Dendritic cell treated with granulocyte-macrophage colony-stimulating factor and Interleukin-4, amounts not matched to agents 40 ng/mL and 50 ng/mL, for 4 days (primary cell): ENCODE measurements at regions not wholly inside any gene's neighbourhood (a gene's known extent, or its start where the extent isn't known, plus 50 kb on each side); places are given as distances from the start of the nearest gene placed in this dataset.

ENCODE experiments used
- H3K27ac Mint-ChIP-seq: one replicate; pipeline ENCODE4 v1.8.0; 2022; ENCODE audit warnings: mild to moderate bottlenecking, mixed read lengths
- H3K27me3 Mint-ChIP-seq: one replicate; pipeline ENCODE4 v1.8.0; 2022; ENCODE audit warnings: mild to moderate bottlenecking, mixed read lengths
- H3K36me3 Mint-ChIP-seq: one replicate; pipeline ENCODE4 v1.8.0; 2022; ENCODE audit warnings: low read depth, mixed read lengths
- H3K4me1 Mint-ChIP-seq: one replicate; pipeline ENCODE4 v1.8.0; 2022; ENCODE audit warnings: low read depth, mixed read lengths
- H3K4me3 Mint-ChIP-seq: one replicate; pipeline ENCODE4 v1.8.0; 2022; ENCODE audit warnings: mild to moderate bottlenecking, moderate library complexity, mixed read lengths
- H3K9me3 Mint-ChIP-seq: one replicate; pipeline ENCODE4 v1.8.0; 2022; ENCODE audit warnings: mixed read lengths
- intact Hi-C: fragments of 100-400 bp; cut with micrococcal nuclease; formaldehyde crosslinking; loops from one replicate; pipeline ENCODE4 v1.15.0; 2022

DNA sequence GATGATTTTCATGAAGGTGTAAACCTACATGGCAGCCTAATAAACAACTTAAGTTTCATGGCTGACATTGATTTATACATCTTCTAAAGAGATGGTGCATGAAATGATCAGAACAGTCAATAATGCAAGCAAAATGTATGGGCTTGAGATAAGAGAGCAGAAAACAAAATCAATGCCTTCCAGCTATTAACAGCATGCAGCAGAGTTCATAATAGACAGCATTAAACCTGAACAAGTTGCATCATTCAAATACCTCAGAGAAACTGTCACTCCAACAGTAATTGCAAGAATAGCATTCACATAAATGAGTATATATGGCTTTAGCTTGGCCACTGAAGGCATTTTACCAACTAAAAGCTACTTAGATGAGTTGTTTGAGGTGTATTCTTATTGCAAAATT lies 319.6 kb upstream of the ARID1B start:
- H3K4me3 Mint-ChIP-seq: no peak overlapping the region
- intact Hi-C loops: no loop called here
- H3K9me3 Mint-ChIP-seq: peaks cover 8% of the 10 kb centered on the region
- no peaks in the 10 kb centered on the region for H3K36me3 Mint-ChIP-seq
- no peak overlapping the region for H3K27ac Mint-ChIP-seq
- no peaks in the 10 kb centered on the region for H3K27me3 Mint-ChIP-seq
- H3K4me1 Mint-ChIP-seq: peaks cover 5% of the 10 kb centered on the region

DNA sequence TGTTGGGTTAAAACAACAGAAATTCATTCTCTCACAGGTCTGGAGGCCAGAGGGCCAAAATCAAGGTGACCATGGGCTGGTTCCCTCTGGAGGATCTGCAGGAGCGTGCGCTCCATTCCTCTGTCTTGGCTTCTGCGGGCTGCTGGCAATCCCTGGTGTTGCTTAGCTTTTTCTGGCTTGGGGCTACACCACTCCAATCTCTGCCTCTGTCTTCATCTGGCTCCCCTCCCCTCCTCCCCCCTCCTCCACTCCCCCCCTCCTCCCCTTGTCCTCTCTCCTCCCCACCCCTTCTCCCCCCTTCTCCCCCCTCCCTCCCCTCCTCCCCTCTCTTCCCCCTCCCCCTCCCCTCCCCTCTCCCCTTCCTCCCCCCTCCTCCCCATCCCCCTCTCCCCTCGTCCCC lies 321.3 kb upstream of the ARID1B start:
- intact Hi-C loops: no loop called here
- Mint-ChIP-seq H3K9me3 (peaks cover 8% of the 10 kb centered on the region), H3K4me1 (peaks cover 5% of the 10 kb centered on the region), H3K27me3 (no peaks in the 10 kb centered on the region), H3K36me3 (no peaks in the 10 kb centered on the region), H3K27ac (no peak overlapping the region), H3K4me3 (no peak overlapping the region)

DNA sequence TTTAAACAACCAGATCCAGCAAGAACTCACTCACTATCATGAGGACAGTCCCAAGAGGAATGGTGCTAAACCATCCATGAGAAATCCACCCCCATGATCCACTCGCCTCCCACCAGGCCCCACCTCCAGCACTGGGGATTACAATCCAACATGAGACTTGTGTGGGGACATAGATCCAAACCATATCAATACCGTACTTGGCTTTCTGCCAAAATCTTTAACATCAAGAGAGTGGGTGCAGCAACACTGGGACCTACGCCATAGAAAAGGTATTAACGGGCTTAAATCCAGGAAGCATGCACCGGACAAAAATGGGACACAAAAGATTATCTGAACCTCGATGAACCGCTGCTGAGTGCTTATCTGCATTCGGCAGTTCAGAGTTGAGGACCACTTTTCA lies 322.3 kb upstream of the ARID1B start:
- H3K36me3 Mint-ChIP-seq: no peaks in the 10 kb centered on the region
- H3K4me3 Mint-ChIP-seq: no peak overlapping the region
- peaks cover 5% of the 10 kb centered on the region for H3K4me1 Mint-ChIP-seq
- peaks cover 8% of the 10 kb centered on the region for H3K9me3 Mint-ChIP-seq
- intact Hi-C loops: no loop called here
- no peak overlapping the region for H3K27ac Mint-ChIP-seq
- H3K27me3 Mint-ChIP-seq: no peaks in the 10 kb centered on the region

DNA sequence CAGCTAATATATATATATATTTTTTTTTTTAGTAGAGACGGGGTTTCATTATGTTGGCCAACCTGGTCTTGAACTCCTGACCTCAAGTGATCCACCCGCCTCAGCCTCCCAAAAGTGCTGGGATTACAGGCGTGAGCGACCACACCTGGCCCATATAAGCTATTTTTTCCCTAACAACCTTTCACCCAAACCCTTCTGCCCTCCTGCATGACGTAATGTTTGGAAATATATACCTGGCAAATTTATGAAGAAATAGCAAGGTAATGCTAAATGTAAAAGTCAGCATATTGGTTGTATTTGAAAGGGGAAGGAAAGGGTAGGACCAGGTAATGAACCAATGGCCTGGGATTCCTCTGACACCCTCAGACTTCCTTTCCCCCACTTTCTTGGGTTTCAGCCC lies 325.5 kb upstream of the ARID1B start:
- Mint-ChIP-seq H3K36me3 (no peaks in the 10 kb centered on the region), H3K27ac (no peak overlapping the region), H3K9me3 (peaks cover 8% of the 10 kb centered on the region), H3K4me1 (no peaks in the 10 kb centered on the region), H3K4me3 (no peak overlapping the region), H3K27me3 (no peaks in the 10 kb centered on the region)
- intact Hi-C loops: no loop called here

DNA sequence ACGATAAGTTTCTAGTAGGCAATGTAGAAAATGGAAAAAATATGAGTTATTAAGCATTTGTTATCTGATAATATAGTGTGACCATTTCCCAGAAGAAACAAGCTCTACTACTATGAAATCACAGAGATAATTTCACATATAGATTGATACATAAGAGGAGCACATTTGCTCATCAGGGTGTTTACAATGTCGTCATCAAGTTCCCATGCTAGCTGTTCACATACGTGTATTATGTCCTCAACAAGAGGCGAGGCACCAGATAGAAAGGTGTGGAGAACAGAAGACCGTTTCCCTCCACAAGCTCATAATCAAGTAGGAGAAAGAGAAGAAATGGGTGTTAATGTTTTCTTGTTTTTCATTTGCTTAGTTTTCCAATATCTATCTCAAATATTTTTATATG lies 326.1 kb upstream of the ARID1B start:
- Mint-ChIP-seq H3K9me3 (peaks cover 8% of the 10 kb centered on the region), H3K27me3 (no peaks in the 10 kb centered on the region), H3K4me3 (no peak overlapping the region), H3K36me3 (no peaks in the 10 kb centered on the region), H3K4me1 (no peaks in the 10 kb centered on the region), H3K27ac (no peak overlapping the region)
- intact Hi-C loops: no loop called here

DNA sequence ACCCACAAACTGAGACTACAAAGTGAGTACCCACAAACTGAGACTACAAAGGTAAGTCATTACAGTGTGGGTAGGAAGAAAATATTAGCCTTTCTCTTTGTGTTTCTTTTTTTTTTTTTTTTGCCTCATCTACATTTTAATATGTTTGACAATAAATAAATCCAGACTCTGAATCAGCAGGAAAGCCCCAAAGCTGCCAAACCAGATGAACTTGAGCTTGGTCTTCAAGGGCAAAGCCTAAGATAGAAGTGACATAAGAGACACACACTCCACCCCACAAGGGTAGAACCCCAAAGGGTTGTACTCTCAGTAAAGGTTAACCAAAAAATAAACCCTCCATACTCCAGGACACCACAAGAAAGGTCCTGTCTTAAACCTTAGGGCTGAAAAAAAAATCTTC lies 326.8 kb upstream of the ARID1B start:
- Mint-ChIP-seq H3K4me1 (no peaks in the 10 kb centered on the region), H3K36me3 (no peaks in the 10 kb centered on the region), H3K4me3 (no peak overlapping the region)

DNA sequence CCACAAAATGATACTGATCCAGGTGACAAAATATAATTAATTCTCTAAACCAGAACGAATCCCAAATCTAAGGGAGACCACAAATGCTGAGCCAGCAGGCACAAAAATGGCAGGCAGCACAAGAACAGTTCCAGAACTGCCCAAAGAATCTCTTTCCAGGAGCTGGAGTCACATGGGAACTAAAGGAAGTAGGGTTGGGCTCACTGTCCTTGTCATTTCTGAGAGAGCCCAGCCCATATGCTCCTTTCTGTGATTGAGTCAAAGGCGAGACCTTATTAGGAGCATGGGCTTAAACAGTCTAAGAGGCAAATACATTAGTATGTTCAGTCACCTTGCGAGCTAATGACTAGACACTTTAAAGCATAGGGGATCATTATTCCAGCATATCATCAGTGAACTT lies 327.6 kb upstream of the ARID1B start:
- intact Hi-C loops: no loop called here
- Mint-ChIP-seq H3K4me1 (no peaks in the 10 kb centered on the region), H3K4me3 (no peak overlapping the region), H3K36me3 (no peaks in the 10 kb centered on the region), H3K27ac (no peak overlapping the region), H3K27me3 (no peaks in the 10 kb centered on the region), H3K9me3 (peaks cover 14% of the 10 kb centered on the region)

More for the DNA sequence above, 326.8 kb upstream of the ARID1B start:
- peaks cover 8% of the 10 kb centered on the region for H3K9me3 Mint-ChIP-seq
- no peaks in the 10 kb centered on the region for H3K27me3 Mint-ChIP-seq
- intact Hi-C loops: no loop called here
- no peak overlapping the region for H3K27ac Mint-ChIP-seq

DNA sequence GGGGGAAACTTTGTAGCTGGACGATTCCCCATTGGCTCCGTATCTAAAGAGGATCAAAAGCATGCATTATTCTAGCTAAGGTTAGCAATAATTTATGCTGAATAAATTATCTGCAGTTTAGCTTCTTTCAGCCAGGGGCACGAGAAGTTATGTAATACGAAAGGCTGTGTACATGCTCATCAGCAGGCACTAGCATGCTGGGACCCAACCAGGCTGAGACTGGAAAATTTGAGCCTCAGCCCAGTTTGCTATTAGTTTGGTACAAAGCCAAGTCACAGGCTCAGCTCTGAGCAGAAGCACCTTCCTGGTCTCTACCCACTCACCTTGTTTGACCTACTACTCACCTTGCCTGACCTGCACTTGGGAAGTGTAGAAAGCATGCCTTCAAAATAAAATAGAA lies 328.1 kb upstream of the ARID1B start:
- Mint-ChIP-seq H3K36me3 (no peaks in the 10 kb centered on the region), H3K27me3 (no peaks in the 10 kb centered on the region), H3K4me1 (no peaks in the 10 kb centered on the region), H3K4me3 (no peak overlapping the region), H3K27ac (no peak overlapping the region), H3K9me3 (peaks cover 18% of the 10 kb centered on the region)
- intact Hi-C loops: no loop called here

DNA sequence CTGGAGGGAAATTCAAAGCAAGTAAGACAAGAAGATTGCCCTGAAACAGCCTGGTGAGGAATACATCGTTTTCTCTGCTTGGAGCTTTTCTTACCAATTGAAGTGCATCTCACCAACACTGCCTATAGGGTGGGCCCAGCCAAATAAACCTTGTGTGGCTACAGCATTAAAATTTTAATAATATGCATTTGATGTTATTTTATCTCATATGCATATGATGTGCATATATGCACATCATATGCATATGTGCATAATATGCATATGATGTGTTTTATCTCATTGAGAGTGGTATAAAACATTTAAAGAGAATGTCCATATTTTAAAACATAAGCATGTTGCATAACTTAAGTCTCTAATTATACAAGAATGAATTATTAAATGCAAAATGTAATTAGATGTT lies 328.6 kb upstream of the ARID1B start:
- no peaks in the 10 kb centered on the region for H3K36me3 Mint-ChIP-seq
- no peaks in the 10 kb centered on the region for H3K27me3 Mint-ChIP-seq
- H3K4me3 Mint-ChIP-seq: no peak overlapping the region
- H3K27ac Mint-ChIP-seq: no peak overlapping the region
- peaks cover 21% of the 10 kb centered on the region for H3K9me3 Mint-ChIP-seq
- no peaks in the 10 kb centered on the region for H3K4me1 Mint-ChIP-seq
- intact Hi-C loops: no loop called here

DNA sequence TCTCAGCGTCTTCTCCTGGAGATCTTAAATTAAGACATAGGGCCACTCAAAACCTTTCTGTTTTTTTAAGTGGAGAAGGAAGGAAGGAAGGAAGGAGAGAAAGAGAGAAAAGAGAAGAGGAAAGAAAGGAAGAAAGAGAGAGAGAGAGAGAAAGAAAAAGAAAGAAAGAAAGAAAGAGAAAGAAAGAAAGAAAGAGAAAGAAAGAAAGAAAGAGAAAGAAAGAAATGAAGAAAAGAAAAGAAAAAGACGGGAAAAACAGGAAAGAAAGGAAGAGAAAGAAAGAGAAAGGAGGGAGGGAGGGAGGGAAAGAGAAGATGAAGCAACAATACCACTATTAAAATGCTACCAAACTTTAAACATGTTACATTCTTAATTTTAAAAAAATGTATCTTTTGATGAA lies 336.5 kb upstream of the ARID1B start:
- no peaks in the 10 kb centered on the region for H3K4me1 Mint-ChIP-seq
- peaks cover 37% of the 10 kb centered on the region for H3K9me3 Mint-ChIP-seq
- H3K27ac Mint-ChIP-seq: no peak overlapping the region
- intact Hi-C loops: no loop called here
- H3K36me3 Mint-ChIP-seq: no peaks in the 10 kb centered on the region
- H3K27me3 Mint-ChIP-seq: no peaks in the 10 kb centered on the region
- H3K4me3 Mint-ChIP-seq: no peak overlapping the region

DNA sequence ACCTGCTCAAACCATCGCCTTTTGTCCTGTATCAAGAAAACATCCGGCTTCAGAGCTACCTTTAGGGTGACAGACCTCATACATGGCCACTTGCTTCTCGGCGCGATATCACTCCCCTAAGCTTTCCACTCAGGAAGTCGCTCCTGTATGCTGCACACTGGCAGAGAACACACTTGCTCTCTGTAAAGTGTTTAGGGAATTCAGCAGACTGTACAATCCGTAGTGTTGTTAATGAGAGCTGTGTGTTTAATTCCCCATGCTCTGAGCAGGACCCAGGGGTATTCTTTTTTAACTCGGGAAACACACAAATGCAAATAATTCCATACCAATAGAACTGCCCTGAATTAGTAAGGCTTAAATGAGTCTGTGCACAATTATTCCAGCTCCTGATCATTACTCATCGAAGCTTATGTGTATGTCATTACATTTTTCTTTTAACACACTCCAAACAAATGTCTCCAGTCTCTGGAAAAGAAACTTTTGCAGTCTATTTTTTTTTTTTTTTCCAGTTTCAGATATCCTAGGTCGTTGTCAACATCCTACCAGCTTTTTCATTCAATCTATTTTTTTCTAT lies 338.7 kb upstream of the ARID1B start:
- Mint-ChIP-seq H3K36me3 (no peaks in the 10 kb centered on the region), H3K9me3 (peaks cover 23% of the 10 kb centered on the region), H3K27me3 (no peaks in the 10 kb centered on the region), H3K4me3 (no peak overlapping the region), H3K27ac (no peak overlapping the region), H3K4me1 (no peaks in the 10 kb centered on the region)
- intact Hi-C loops: no loop called here

DNA sequence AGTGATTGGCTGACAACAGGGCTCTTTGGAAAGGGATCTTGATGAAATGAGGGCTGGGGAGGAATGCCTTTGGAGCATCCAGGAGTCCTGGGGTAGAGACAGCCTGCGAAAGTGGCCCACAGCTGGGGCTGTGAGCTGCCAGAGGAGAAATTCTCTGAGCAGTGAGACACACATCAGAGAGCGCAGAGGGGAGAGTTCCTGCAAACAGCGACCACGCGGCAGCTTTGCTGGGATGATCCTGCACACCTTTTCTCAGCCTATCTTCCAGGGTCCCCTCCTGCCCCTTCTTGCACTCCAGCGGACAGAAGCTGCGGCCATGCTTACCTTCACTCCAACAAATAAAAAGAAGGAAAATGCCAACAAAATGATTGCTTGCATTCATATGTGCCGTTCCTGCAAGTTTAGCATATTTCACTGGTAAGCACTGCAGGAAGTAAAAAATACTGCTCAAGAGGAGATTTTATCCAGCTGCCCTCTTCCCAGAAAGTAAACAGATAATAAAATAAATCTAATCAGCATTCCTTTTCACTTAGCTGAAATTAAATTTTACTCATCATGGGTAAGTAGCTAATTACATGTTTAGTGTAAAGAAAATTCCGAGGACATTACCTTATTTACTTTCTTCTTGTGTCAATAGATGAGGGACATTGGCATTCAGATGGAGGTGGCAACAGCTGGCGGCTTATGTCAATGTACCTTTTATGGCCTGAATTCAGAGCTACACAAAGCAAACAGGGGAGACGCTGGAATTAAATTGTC lies 339.9 kb upstream of the ARID1B start:
- intact Hi-C loops: no loop called here
- H3K4me1 Mint-ChIP-seq: no peaks in the 10 kb centered on the region
- peaks cover 22% of the 10 kb centered on the region for H3K9me3 Mint-ChIP-seq
- no peak overlapping the region for H3K4me3 Mint-ChIP-seq
- H3K36me3 Mint-ChIP-seq: no peaks in the 10 kb centered on the region
- H3K27me3 Mint-ChIP-seq: no peaks in the 10 kb centered on the region
- no peak overlapping the region for H3K27ac Mint-ChIP-seq

DNA sequence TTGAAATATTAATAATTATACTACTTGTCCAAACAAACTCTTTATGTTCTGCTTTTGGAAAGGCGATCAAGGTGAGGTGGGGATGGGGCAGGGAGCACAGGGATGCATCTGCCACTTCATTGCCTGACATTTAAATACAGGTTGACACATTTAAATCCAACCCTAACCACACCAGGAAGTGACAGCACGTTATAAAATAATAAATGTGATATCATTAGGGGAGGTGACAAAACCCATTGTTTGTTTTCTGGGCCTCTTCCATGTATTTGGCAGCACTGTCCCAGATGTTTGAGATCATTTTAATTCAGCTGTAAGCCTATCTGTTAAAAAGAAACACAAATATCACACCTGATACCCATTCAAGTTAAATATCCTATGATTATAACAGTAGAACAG lies 342.4 kb upstream of the ARID1B start:
- no peaks in the 10 kb centered on the region for H3K27me3 Mint-ChIP-seq
- no peaks in the 10 kb centered on the region for H3K9me3 Mint-ChIP-seq
- no peaks in the 10 kb centered on the region for H3K4me1 Mint-ChIP-seq
- H3K36me3 Mint-ChIP-seq: no peaks in the 10 kb centered on the region
- intact Hi-C loops: no loop called here
- H3K4me3 Mint-ChIP-seq: no peak overlapping the region
- H3K27ac Mint-ChIP-seq: no peak overlapping the region

DNA sequence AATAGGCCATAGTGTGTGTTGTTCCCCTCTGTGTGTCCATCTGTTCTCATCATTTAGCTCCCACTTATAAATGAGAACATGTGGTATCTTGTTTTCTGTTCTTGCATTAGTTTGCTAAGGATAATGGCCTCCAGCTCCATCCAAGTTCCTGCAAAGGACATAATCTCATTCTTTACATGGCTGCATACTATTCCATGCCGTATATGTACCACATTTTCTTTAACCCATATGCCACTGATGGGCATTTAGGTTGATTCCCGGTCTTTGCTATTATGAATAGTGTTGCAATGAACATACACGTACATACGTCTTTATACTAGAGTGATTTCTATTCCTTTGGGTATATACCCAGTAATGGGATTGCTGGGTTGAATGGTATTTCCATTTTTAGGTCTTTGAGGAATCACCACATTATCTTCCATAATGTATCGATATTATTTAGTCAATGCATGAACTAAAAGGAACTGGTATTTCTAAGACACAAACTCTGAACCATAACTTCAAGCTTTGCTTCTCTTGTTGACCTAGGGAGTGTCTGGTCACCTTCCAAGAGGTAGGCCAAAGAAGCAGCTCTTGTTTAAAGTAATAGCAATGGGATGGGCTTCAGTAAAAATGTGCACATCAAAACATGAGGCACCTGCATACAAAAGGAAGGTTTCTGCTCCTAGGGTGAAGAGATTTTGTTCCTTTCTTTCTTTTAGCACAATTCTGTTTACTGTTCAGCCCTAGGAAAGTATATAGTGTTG lies 343.0 kb upstream of the ARID1B start:
- Mint-ChIP-seq H3K27me3 (no peaks in the 10 kb centered on the region), H3K4me3 (no peak overlapping the region), H3K36me3 (no peaks in the 10 kb centered on the region), H3K27ac (no peak overlapping the region), H3K9me3 (no peaks in the 10 kb centered on the region), H3K4me1 (no peaks in the 10 kb centered on the region)
- intact Hi-C loops: no loop called here
